ENCODE measurements at regions not wholly inside any gene's neighbourhood (a gene's known extent, or its start where the extent isn't known, plus 50 kb on each side); places are given as distances from the start of the nearest gene placed in this dataset.

DNA sequence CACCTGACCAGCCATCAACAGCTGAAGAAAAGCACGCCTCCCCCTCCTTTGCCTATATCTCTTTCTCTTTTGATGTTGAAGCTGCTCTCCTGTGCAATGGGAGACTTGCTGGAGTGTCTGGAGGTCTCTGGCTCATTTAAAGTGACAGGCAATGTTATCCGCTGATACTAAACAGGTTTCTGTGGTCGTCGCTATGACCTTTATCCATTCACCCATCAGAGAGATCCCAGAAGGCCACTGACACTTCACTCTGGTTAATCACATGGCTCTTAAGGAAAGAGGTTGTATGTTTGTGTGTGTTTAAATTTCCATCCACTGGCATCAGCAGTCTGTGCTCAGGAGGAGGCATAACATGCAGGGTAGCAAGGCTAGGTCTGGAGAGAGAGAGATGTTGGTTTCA lies 277.3 kb downstream of the MTX2 start:
- DNase-seq, result no peak

DNA sequence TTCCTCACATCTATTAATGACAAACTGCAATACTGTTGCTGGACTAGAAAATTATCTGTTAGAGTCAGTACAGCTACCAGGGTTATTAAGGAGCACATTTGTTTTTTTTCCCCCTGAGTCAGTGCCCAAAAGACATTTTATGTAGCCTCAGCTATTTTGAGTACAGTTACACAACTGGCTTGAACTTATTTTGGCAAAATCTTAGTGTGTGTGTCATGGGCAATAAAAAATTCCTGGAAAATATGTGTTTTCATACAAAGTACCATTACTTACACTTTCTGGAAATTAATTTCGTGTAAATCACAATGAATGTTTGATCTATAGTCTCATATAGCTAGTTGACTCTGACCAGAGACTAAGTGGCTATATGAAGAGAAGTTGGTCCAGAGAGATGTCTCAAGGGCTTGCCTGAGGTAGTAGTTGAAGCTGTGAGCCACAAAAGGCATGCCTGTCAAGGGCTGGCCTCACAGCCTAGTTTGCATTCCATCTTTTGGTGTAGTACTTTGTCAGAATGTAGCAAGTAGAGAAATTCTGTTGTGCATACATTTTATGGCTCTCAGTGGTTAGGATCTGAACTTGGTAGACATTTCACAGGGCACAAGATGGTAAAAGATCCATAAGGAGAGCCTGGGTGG lies 283.4 kb downstream of the MTX2 start:
- no peak for DNase-seq

DNA sequence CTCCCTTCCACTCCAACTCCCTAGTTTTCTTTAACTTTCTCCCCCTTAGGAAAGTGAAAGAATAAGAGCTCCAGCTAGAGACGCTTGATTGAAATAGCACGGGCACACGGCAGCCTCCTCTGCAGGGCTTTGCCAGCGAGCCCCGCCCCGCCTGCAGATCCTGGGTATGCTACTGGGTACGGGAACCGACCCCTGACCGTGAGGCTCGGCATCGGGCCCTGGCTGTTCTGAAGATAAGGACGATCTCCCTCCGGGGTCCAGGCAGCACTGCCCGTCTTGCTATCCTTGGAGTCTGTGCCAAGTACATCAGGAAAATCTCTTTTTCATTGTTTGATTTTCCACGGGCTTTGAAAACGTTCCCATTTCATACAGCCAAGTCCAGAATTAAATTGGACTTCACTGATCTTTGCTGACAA lies 284.5 kb downstream of the MTX2 start:
- peak; percentile 14 for DNase-seq

DNA sequence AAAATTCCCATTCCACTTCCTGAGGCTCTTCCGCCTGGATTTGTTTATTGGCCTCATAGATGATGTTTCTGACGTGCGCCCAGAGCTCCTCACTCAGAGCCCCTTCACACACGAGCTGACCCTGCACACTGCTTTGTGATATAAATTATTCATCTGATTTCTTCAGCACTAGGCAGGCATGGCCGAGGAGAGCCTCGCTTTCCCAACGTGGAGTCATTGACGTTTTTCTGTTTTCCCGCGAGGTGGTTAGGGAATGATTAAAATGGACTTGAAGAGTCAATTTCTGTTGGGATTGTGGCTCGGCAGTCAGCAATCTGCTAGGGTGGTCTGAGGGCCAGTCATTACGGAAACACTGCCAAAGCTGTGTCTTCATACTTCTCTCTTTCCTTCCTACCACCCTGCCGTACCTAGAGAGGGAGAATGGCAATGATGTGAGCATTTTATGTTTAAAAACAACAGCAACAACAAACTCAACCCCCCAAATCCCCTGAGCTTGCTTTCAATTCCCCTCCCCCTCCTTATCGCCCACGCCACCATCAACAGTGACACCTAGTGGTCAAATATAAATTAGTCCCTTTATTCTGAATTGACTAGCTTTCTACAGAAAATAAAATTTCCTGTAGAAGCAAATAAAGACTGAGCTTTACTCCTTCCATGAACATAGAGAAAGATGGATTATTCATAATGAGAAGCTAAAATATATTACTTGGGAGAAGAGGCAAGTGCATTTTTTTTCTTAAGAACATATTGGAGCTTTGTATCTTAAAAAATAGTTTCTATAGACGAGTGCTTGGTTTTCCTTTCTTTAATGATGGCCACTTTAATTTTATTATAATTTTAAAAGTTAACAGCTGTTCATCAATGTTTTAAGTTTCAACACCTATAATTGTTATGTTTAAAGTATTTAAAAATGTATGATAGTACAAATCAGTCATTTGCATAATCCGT lies 285.1 kb downstream of the MTX2 start:
- peak; percentile 22 for DNase-seq

DNA sequence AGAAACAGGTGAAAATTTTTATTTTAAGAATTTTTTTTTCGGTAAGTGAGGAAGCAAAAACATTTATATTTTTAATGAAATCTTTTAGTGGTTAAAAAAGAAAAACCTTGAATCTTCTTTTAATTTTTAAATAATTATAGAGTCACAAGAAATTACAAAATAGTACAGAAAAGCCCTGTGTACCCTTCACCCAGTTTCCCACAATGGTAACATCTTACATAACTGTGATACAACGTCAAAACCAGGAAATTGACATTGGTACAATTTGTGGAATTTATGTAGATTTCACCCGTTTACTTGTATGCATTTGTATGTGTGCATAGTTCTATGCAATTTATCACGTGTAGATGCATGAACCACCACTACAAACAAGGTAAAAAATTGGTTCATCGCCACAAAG lies 285.9 kb downstream of the MTX2 start:
- DNase-seq, result no peak

DNA sequence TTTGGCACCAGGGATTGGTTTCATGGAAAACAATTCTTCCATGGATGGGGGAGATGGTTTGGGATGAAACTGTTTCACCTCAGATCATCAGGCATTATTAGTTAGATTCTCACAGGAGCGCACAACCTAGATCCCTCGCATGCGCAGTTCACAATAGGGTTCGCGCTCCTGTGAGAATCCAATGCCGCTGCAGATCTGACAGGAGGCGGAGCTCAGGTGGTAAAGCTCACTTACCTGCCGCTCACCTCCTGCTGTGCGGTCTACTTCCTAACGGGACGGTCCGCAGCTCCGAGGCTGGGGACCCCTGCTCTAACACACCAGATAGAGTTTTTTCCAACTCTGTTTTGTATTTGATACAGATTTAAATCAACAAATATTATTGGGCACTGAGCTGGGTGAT lies 286.5 kb downstream of the MTX2 start:
- no peak for DNase-seq

DNA sequence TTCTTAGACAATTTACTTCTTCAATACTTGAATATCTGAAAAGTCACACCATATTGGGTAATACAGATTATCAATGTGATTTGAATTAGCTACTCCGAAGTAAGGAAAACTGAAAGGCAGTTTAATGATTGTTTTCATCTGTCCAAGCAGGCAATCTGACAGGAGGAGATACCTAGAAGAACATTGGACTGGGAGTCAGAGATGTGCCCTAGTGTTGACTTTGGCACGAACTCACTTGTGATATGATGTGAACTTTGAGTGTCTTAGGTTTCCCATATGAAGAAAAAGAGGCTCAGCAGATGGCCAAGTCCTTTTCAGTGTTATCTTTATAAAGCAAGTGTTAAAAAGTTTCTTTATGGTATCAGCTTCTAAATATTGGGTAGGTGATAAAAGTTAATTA lies 287.1 kb downstream of the MTX2 start:
- no peak for DNase-seq

DNA sequence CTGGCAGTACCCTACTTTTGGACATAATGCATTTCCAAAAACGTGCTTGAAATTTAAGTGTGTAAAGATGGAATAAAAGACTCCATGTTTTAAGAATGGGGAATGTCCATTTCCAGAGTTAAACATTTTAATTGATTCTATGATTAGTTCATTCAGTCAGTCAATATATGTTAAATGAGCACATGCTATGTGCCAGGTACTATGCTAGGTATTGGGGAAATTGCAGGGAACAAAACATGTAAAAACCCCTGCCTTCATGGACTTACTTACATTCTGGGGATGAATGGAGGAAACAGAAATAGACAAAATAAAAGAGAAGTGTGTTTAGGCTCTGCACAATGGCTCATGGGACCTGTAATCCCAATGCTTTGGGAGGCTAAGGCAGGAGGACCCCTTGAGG lies 288.6 kb downstream of the MTX2 start:
- DNase-seq, result no peak

DNA sequence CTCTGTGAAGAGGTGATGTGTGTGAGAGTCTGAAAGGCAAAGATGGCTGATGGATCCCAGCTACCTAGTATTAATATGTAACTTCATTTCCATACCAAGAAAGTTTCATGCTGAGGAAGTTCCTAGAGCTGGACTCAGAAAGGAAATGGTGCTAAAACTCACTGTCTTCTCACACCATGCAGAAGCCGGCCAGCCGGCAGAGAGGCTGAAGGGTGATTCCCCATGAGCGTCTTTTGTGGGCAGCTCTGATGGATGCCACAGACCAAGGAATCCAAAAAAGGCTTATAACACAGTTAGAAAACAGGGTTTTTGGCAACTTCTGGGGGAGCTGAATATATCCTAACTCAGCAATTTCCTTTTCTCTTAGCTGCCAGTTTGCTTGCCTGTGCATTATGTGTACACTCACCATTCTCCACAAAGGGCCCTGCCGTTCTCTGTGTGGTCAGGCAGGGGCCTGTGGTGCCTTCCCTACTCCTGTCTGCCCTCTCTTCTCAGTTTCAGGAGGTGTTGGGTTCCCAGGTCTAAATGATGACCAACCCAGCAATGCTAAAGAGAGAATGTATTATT lies 289.4 kb downstream of the MTX2 start:
- DNase-seq, result no peak

DNA sequence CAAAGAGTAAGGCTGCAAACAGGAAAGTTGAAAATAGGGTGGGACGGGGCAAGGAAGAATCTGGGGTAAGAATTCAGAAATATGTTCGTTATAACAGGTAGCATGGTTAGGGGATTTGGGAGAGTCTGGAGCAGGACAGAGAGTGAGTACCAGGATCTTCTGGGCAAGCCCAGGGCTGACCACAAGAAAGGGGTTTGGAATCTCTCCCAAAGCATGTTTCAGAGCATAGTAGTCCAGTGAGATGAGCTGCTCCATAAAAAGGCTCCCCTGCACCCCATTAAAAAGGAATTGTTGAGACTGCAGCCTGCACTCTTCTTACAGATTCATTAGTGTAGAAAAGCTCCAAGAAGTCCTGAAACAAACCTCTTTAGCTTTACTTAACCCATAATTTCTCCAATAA lies 291.1 kb downstream of the MTX2 start:
- DNase-seq, result no peak

DNA sequence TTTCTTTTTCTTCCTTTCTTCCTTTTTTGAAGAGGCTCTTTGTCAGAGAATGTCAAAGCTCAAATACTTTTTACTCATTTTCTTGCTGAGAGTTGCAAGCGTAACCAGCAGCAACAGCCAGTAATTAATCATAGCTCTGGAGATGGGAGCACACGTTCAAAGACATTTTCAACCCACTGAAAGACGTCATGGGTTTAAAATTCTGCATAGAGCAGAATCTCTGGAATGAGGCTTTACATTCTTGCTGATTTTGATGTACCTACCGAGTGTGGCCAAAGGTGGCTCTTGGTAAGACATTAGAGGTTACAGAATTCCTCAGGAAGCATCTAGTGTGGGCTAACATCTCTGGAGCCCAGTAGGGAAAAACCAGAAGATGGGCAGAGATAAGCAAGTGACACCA lies 292.5 kb downstream of the MTX2 start:
- DNase-seq, result no peak

DNA sequence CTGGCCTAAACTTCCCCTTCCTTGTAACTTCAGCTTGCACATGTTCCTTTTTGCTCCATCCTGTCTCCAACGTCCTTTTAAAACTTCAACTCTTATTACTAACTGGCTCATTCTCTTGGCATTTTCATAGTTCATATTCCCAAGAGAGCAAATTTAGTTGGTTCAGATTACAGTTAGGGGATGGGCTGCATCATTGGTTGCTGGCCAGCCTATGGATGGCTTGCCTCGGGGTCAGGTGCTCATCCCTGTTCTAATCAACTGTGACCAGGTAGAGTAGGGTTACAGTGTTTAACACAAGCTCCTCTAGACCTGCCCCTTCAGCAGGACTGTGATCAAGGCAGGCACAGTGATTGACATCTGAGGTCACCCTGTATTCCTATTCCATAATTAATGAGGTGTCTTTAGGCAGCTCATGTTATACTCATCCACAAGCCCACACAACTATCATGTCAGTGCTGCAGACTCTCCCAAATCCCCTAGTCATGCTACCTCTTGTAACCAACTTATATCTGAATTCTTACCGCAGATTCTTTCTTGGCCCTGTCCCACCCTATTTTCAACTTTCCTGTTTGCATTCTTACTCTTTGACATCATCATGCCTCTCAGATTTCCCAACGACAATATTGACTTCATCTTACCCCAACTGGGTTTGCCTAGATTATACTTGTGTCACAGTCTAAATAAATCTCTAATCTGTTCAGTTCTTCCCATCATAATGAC lies 293.3 kb downstream of the MTX2 start:
- no peak for DNase-seq

DNA sequence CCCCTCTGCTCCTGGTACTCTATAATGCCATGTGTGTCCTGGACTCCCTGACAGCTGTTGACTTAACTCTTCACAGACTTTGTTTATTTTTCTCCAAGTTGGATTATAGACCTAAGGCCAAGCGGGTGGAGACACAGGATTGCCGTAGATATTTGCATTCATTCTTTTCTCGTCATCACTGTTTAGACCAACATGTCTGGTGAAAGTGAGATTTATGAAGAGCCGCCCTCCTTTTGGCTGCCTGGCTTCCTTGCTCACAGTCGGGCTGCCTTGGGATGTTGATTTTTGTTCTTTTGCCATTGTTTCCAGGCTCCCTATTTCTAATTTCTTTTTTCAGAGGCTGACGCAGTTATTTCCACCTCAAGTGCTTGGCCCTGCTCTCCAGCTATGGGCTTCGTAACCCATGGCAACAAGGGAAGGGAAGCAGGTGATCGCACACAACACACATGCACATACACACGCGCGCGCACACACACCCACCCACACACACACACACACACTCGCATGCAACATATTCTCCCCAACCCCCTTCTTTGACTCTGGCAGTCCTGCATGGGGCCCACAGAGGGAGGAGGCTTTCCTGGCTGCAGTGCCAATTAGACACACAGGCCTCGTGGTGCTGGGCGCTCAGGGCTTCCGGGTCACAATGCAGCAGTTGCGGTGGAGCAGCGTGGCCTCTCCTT lies 296.5 kb downstream of the MTX2 start:
- no peak for DNase-seq

DNA sequence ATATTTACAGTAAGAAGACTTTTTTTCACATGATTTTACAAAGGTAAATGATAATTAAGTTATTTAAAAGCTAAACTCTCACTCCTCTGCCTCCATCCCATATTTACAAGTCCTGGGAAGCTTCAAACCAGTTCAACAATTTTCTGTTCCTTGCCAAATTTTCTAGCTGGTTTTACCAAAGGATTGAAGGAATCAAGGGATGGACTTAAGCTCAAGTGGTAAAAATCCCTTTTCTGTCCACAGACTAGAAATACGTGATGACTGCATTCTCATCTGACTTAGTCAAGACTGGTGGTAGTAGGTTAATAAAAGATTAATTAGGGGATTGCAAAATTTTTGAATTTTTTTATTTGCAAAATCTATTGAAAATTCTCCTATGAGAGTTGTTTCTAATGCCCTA lies 297.3 kb downstream of the MTX2 start:
- no peak for DNase-seq

DNA sequence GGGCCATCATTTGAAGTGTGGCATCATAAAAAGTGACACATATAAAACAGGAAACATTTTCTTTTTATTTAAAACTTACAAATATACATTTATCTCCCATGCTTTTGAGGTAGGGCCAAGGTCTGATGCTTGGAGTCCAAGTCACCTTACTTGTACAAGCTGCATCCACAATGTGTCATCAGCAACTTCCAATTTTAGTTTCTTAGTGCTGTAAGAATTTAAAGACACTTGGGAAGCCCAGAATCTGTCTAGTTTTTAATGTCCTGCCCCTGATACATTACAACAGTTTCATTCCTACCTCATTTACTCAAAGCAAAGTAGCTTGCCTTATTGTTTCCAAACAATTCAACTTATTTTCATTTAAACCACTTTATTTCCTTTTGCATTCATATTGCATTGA lies 297.7 kb downstream of the MTX2 start:
- no peak for DNase-seq

DNA sequence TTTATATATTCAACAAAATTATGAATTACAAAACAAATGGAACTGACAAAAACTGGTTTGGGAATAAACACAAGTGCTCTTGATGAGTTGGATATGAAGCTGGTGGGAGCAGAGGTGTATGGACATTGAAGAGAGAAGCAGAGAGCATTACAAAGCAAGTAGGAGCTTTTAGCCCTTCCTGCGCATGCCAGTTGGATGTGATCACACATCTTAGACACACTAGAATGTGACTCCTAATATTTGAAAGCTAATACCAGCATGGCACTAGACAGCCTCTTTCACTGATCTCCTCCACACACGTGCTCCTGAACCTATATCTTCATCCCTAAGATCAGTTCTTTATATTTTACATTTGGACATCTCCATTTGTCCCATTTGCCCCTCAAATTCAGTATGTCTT lies 298.1 kb downstream of the MTX2 start:
- no peak for DNase-seq

DNA sequence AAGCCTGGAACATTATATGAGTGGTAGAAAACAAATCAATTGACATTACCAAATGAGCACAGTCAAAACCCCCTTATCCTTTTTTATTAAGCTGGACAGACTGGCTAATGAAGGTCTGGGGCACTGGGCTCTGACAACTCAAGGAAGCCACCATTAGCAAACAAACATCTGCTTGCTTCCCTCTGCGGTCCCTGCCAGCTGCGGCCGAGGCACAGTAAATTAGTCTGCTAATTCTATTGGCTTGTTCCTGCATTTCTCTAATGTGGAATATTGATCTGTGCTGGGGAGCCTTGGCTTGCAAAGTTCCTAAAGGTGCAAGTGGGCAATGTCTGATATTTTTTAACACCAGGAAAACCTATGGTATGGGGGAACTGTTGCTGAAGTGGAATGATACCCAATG lies 300.3 kb downstream of the MTX2 start:
- DNase-seq, result no peak

DNA sequence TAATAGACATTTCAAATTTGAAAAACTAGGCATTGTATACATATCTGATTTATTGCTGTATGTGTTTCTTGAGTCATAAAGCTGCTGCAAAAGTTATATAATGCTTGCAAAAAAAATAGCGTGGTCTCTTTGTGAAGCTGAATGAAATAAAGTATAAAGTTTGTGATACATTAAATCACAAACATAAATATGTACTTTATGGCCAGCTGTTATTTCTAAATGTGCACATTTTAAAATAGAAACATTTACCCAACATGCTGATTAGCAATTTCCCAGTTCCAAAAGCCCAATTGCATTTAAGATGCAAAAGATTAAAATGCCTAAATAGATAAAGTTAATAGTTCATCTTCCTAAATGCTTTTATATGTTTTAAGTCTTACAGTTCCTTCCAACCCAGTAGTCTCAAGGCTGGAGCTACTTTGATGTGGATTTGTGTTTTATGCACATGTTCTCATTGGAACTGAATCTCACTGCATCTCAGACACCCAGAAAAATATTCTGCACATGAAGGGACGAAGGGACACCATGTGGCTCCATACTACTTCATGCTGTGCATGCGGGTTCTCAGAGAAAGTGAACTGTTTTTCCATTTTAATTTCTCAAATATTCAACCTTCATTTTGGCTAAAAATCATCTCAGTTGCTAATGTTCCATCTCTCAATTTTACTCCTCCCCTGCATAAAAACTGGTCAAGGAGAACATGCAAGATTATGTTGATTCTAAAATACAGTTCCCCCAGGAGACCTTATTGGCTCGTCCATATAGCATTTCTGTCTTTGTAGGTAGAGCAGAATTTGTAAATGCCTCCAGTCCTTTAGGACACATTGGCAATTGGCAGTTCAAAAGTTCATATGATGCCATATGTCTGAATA lies 304.6 kb downstream of the MTX2 start:
- no peak for DNase-seq

DNA sequence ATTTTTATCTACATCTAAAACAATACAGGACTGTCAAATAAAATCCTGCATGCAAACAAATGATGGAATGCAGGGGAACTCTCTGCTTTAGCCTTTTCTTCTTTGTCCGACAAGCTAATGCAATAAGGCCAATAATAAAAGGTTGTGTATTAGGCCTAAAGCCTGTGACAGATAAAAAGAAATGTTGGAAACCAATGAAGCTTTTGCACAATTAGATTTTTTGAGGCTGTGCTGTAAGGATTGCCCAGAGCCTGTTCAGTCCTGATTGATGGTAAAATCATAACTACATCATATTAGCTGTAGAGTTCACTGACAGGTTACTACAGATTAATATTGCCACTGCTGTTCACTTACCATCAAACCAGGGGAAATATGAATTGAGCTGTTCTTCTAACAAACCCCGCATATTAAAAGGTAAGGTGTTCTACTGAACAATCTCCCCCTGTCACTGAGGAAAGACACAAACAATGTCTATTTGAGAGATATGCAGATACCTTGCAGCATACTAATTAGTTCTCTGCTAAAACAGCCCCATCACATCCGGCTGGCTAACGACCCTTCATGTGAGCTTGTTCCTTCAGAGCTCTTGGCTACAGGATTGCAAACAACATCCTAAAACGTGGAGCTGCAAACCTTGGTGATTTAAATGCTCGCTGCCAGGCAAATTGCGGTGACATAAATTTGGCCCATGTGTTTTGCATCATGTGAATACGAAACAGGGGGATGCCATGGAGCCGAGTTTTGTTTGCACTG lies 305.4 kb downstream of the MTX2 start:
- DNase-seq, result no peak

DNA sequence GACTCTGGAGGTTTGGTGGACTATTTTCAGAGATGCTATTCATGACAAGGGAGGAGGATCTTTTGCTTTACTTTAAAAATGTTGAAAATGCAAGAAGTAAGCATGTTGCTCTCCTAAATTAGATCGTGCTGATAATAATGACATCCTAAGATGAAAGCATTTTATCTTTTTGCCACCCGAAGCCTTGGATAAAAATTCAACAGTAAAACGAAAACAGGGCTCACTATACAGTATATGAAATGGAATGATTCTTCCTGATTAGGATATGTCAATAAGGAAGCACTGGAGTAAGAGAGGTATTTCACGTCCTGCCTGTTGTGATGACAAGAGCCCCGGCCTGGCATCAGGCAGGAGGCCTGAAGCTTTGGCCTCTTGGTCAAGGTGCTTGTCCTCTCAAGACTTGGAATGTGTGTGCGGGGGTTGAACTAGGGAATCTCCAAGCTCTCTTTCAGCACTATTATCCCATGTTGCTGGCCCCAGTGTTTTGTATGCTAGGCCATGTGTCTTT lies 306.0 kb downstream of the MTX2 start:
- no peak for DNase-seq

DNA sequence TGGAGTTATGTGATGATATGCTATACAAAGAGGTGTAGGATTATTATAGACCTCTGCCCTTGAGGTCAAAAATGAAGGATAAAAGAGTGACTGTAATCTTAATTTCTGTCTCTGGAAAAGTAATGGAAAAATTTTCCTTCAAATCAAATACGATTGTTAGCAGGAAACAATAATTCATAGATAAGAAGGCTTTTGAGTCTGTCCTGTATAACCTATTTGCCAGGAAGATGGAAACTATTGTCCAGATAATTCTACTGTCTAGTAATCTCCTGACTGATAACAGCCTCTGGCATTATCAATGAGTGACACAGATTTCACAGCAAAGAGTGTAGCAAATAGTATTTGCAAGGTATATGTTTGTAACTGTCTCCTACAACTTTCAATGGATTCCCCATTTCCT lies 307.8 kb downstream of the MTX2 start:
- DNase-seq, result no peak

All from activated naive CD4-positive, alpha-beta T cell treated with Interleukin-2 at 50 U/mL for 16 hours (primary cell).